Activated T-cell treated with anti-CD3 and anti-CD28 coated beads, Interleukin-2, amount 50 U/mL, for 24 hours (primary cell): ENCODE measurements at regions not wholly inside any gene's neighbourhood (a gene's known extent, or its start where the extent isn't known, plus 50 kb on each side); places are given as distances from the start of the nearest gene placed in this dataset.
"Not testable (repeated sequence)": the region's sequence is repeated elsewhere in the genome, so short reads cannot be mapped to it uniquely, and the experiment has no call there.

Source experiments
- DNase-seq: peaks from one replicate; pipeline ENCODE4 v3.0.0-alpha.2; 2020
- H3K27ac Mint-ChIP-seq: 2 replicates; pipeline ENCODE4 v1.8.0; 2020; ENCODE audit warnings: mild to moderate bottlenecking, mixed read lengths
- H3K27me3 Mint-ChIP-seq: 2 replicates; pipeline ENCODE4 v1.8.0; 2020; ENCODE audit warnings: mixed read lengths
- H3K36me3 Mint-ChIP-seq: 2 replicates; pipeline ENCODE4 v1.8.0; 2020; ENCODE audit warnings: low read depth, mixed read lengths
- H3K4me1 Mint-ChIP-seq: 2 replicates; pipeline ENCODE4 v1.8.0; 2020; ENCODE audit warnings: low read depth, mixed read lengths
- H3K4me3 Mint-ChIP-seq: 2 replicates; pipeline ENCODE4 v1.8.0; 2020; ENCODE audit warnings: mild to moderate bottlenecking, moderate library complexity, mixed read lengths
- H3K9me3 Mint-ChIP-seq: 2 replicates; pipeline ENCODE4 v1.8.0; 2020; ENCODE audit warnings: mixed read lengths

DNA sequence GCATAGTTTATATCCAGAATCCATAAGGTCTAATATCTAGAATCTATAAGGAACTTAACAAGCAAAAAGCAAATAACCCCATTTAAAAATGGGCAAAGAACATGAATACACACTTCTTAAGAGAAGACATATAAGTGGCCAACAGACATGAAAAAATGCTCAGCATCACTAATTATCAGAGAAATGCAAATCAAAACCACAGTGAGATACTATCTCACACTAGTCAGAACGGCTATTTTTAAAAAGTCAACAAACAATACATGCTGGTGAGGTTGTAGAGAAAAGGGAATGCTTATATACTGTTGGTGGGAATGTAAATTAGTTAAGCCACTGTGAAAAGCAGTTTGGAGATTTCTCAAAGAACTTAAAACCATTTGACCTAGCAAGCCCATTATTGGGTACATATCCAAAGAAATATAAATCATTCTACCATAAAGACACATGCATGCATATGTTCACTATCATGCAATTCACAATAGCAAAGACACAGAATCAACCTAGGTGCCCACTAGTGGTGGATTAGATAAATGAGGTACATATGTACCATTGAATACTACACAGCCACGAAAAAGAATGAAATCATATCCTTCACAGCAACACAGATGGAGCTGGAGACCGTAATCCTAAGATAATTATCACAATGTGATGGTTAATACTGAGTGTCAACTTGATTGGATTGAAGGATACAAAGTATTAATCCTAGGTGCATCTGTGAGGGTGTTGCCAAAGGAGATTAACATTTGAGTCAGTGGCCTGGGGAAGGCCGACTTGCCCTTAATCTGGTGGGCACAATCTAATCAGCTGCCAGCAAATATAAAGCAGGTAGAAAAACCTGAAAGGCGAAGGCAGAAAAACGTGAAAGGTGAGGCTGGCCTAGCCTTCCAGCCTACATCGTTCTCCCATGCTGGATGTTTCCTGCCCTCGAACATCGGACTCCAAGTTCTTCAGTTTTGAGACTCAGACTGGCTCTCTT is 397.2 kb downstream of the NKX6-1 start:
- not testable (repeated sequence) for H3K27ac Mint-ChIP-seq, H3K27me3 Mint-ChIP-seq, H3K4me1 Mint-ChIP-seq, DNase-seq, H3K9me3 Mint-ChIP-seq, H3K4me3 Mint-ChIP-seq, H3K36me3 Mint-ChIP-seq

DNA sequence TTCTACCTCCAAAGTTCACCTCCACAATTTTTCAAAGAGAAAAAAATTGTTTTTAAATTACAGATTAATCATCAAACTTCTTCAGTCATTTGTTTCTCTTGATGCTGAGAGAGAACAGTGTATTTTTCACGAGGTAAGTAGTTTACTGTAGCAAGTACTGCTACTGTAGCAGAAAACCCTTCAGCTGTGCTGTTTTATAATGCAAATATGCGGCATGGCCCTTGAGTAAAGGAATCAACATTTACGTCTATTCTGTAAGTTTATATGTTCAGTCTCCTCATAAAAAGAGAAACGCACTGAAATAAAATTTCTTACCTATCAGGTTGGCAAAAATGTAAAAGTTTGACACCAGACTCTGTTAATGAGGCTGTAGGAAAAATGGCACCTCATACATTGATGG is 399.0 kb downstream of the NKX6-1 start:
- no peaks in the 10 kb centered on the region for H3K9me3 Mint-ChIP-seq
- no peak for DNase-seq
- H3K36me3 Mint-ChIP-seq, result no peaks in the 10 kb centered on the region
- H3K27me3 Mint-ChIP-seq, result no peaks in the 10 kb centered on the region
- H3K4me3 Mint-ChIP-seq, result no peak overlapping the region
- no peak overlapping the region for H3K27ac Mint-ChIP-seq
- H3K4me1 Mint-ChIP-seq, result no peaks in the 10 kb centered on the region

DNA sequence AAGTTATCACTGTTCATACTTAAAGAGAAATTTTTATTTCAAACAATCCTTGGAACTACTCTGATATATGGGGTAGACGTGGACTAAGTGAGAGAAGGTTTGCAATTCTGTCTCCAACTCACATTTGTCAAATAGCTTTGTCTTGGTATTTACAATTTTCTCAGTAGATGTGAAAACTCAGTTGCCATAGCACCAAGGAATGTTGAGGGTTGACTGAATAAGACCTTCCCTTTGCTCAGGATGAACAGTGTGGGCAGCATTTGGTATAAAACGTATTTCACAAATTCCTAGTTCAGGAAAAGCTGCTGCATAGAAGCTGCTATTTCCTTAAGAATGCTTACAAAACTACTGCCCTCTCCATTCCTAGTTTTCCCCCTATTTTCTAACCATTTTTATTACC is 399.5 kb downstream of the NKX6-1 start:
- no peak for DNase-seq
- H3K4me1 Mint-ChIP-seq, result no peaks in the 10 kb centered on the region
- H3K4me3 Mint-ChIP-seq, result no peak overlapping the region
- H3K27me3 Mint-ChIP-seq, result no peaks in the 10 kb centered on the region
- H3K36me3 Mint-ChIP-seq, result no peaks in the 10 kb centered on the region
- H3K27ac Mint-ChIP-seq, result no peak overlapping the region
- H3K9me3 Mint-ChIP-seq, result no peaks in the 10 kb centered on the region

DNA sequence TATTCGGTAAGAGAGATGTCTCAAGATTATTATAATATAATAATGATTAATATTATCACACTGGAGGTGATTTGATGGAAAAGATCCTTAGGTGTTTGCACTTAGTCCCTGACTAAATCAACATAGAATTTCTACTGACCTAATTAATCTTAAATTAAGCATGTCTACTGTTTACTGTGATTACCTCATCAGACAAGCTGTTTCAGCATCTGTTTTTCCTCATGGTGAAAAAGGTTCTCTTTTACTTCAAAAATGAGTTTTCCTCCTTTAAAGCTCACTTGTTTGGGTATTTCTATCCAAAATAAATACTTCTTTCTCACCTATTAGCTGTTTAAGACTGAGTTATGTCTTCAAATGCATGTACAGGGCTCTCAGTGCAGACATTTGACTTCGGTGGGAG is 407.8 kb downstream of the NKX6-1 start:
- H3K27me3 Mint-ChIP-seq, result no peaks in the 10 kb centered on the region
- DNase-seq, result no peak
- H3K36me3 Mint-ChIP-seq, result no peaks in the 10 kb centered on the region
- no peaks in the 10 kb centered on the region for H3K4me1 Mint-ChIP-seq
- H3K27ac Mint-ChIP-seq, result no peak overlapping the region
- no peak overlapping the region for H3K4me3 Mint-ChIP-seq
- H3K9me3 Mint-ChIP-seq, result no peaks in the 10 kb centered on the region

DNA sequence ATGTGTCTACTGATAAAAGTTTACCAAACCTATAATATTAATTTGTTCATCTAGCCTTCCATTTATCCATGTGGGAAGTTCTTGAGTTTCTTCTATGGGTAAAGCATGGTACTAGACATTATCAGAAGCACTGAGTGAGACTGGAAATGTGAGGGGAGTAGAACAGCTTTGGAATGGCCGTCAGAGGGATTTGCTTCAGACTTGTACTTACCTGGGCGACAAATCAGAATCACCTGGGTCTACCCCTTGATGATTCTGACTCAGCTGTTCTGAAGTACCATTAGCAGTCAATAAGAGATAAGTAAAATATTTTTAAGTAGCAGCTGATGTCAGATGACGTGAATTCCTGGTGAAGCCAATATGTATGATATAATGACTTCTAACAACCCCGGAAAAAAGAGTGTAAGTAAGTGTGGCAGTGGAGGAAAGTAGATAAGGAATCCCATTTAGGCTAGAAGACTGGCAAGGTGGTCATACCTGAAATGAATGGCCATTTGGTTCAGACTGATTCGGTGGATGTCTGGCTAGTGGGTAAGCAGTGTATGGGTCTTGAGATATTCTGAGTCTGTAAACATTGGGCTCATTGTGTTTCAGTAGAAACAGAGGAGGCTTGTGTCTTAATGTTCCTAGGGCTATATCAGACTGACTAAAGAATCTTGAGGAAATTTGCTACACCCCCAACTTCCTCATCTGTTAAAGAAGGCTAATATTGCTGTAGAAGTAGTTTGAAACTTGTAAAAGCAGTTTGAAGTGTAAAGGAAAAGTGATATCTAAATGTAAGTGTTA is 409.2 kb downstream of the NKX6-1 start:
- Mint-ChIP-seq H3K4me1 (no peaks in the 10 kb centered on the region), H3K27me3 (no peaks in the 10 kb centered on the region), H3K36me3 (no peaks in the 10 kb centered on the region), H3K4me3 (no peak overlapping the region), H3K9me3 (no peaks in the 10 kb centered on the region), H3K27ac (no peak overlapping the region)
- DNase-seq, result no peak

DNA sequence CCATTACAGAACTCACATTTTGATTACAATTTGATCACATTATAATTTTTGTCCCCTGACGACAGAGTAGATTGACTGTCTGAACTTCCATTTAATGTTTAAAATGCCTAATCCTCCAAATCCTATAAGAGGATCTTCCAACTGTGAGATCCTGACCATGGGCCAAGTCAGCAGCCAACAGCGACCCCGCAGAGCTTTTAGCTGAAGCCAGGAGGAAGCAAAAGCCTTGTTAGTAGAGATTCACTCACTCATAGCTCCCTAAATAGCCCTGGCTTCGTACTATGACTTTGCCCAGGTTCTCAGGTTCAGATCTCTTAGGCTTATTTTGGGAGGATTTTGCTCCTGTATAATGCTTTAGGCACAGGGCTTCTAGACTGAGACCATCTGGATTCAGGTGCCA is 413.1 kb downstream of the NKX6-1 start:
- Mint-ChIP-seq H3K4me1 (no peaks in the 10 kb centered on the region), H3K9me3 (peaks cover 2% of the 10 kb centered on the region), H3K27me3 (no peaks in the 10 kb centered on the region), H3K27ac (no peak overlapping the region), H3K4me3 (no peak overlapping the region), H3K36me3 (no peaks in the 10 kb centered on the region)
- no peak for DNase-seq

DNA sequence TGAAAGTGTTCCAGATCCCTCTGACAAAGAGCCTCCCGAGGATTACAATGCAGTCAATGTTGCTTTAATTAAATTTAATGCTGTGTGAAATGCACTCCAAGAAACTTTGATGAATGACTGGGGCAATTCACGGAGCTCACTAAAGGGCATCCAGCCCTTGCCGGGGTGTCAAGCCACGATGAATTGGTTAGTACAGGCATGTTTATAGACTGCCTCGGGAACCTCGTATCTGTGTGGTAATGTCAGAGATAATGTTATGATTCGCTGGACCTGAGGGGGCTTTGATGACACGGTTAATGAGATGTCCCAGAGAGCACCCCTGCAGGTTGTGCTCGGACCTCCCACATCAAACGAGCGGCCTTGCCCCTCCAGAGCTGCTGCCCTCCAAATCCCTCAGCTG is 428.8 kb downstream of the NKX6-1 start:
- DNase-seq, result no peak
- H3K27ac Mint-ChIP-seq, result no peak overlapping the region
- H3K36me3 Mint-ChIP-seq, result no peaks in the 10 kb centered on the region
- peaks cover 2% of the 10 kb centered on the region for H3K27me3 Mint-ChIP-seq
- no peak overlapping the region for H3K4me3 Mint-ChIP-seq
- no peaks in the 10 kb centered on the region for H3K9me3 Mint-ChIP-seq
- H3K4me1 Mint-ChIP-seq, result no peaks in the 10 kb centered on the region

DNA sequence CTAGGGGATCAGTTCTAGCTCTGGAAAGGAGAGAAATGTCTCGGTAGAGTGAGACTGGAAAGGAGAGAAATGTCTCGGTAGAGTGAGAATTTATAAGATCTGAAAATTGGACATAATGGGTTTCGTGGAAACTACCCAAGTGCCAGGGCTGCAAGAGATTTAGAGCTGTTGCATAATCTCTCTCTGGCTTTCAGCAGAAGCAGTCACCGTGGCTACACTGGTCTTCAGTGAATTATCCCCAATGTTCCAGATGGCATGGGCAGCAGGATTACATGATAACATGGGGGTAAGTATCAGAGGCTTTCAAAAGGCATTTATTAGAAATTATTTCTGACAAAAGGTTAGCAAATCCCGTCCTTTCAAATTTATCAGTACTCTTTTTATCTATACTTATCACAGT is 435.5 kb downstream of the NKX6-1 start:
- no peak overlapping the region for H3K4me3 Mint-ChIP-seq
- no peaks in the 10 kb centered on the region for H3K36me3 Mint-ChIP-seq
- no peaks in the 10 kb centered on the region for H3K4me1 Mint-ChIP-seq
- no peak overlapping the region for H3K27ac Mint-ChIP-seq
- no peak for DNase-seq
- no peaks in the 10 kb centered on the region for H3K27me3 Mint-ChIP-seq
- no peaks in the 10 kb centered on the region for H3K9me3 Mint-ChIP-seq

DNA sequence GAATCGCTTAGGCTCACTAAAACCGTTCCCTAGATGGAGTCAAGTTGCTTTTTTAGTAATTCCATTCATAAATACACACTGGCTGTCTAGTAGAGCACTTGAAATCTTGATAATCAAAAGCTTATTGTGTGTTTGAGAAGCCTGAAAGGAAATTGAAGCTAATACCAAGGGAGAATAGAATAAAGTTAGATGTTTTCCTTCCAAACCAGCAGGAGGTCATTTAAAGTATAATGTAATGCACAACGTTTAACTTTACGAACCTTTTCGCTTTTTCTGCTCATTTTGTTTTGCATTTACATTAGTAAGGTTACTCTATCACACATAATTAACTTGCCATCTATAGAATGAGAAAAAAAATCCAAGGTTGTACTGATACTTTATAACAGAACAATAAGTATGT is 440.9 kb downstream of the NKX6-1 start:
- H3K4me1 Mint-ChIP-seq, result no peaks in the 10 kb centered on the region
- H3K27ac Mint-ChIP-seq, result no peak overlapping the region
- H3K27me3 Mint-ChIP-seq, result no peaks in the 10 kb centered on the region
- H3K9me3 Mint-ChIP-seq, result no peaks in the 10 kb centered on the region
- no peaks in the 10 kb centered on the region for H3K36me3 Mint-ChIP-seq
- DNase-seq, result no peak
- H3K4me3 Mint-ChIP-seq, result no peak overlapping the region

DNA sequence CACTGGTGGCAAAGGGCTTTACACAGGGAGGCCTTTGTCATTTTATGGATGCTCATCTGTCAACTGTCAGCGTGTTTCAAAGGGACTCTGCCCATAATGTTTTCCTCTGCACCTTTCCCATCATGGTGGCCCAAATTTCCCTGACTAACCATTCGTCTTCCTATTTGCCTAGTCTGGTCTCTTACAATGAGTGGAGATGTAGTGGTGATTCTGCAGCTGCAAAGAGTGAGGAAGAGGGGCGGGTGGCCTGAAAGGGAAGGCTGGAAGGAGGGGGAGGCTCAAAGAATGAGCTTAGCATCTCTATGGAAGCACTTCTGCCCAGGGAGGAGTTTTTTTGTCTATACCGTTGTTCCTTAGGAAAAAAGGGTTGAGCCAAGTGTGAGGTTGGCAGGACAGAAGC is 447.5 kb downstream of the NKX6-1 start:
- H3K27me3 Mint-ChIP-seq, result no peaks in the 10 kb centered on the region
- H3K9me3 Mint-ChIP-seq, result no peaks in the 10 kb centered on the region
- no peaks in the 10 kb centered on the region for H3K4me1 Mint-ChIP-seq
- DNase-seq, result no peak
- no peak overlapping the region for H3K27ac Mint-ChIP-seq
- H3K36me3 Mint-ChIP-seq, result no peaks in the 10 kb centered on the region
- H3K4me3 Mint-ChIP-seq, result no peak overlapping the region

DNA sequence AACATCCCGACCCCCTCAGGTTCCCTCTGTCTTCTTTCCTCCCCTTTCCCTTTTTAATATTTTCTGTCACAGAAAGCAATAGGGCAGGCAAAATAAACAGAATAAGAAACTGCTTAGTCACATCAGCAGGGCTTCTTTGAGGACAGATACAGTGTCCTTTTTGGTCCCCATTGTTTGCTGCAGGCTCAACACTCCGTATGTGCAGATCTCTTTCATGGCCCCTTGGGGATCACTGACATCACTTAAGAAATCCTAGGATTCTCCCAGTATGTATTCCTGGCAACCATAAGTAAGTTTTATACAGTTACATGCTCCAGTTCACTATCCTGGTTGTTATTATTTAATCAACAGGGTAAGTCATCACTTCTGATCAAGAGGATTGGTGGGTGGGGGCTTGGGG is 448.0 kb downstream of the NKX6-1 start:
- Mint-ChIP-seq H3K9me3 (no peaks in the 10 kb centered on the region), H3K36me3 (no peaks in the 10 kb centered on the region), H3K4me3 (no peak overlapping the region), H3K27ac (no peak overlapping the region), H3K27me3 (no peaks in the 10 kb centered on the region), H3K4me1 (no peaks in the 10 kb centered on the region)
- DNase-seq, result no peak

DNA sequence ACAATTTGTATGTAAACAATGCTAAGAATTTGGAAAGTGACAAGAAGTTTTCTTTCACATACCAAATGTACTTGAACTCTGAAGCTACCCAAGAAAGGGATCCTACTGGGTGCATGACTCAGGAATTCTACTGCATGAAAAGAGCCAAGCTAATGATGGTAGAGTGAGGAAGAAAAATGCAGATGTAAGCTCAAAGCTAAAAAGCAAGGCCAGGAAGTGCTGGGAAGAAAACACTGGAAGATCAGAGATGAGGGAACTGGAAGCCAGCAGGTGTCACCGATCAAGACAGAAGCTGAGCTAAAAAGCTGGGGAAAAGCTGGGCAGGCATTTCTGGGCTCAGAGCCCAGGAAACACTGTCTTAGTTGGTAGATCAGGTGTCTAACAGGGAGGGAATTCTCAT is 449.1 kb downstream of the NKX6-1 start:
- Mint-ChIP-seq H3K9me3 (no peaks in the 10 kb centered on the region), H3K4me3 (no peak overlapping the region), H3K27ac (no peak overlapping the region), H3K27me3 (no peaks in the 10 kb centered on the region), H3K4me1 (no peaks in the 10 kb centered on the region), H3K36me3 (no peaks in the 10 kb centered on the region)
- DNase-seq, result no peak

DNA sequence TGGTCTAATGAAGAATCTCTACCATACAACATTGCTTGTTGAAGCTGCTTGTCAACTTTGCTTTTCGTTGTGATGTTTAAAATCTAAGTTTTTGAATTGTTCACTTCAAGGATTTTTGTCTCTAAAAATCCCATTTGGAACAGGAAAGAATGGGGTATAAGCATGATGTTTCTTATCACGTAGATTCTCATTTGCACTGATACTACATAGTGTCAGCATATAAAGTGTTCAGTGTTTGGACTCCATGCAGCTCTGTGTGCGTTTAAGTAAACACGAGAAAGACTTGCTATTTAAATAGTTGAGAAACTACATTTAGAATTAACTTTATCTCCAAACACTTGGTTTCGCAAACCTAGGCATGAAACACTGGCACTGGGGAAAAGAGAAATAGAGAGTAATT is 452.5 kb downstream of the NKX6-1 start:
- DNase-seq, result no peak
- H3K4me1 Mint-ChIP-seq, result no peaks in the 10 kb centered on the region
- no peak overlapping the region for H3K27ac Mint-ChIP-seq
- no peaks in the 10 kb centered on the region for H3K27me3 Mint-ChIP-seq
- no peak overlapping the region for H3K4me3 Mint-ChIP-seq
- H3K36me3 Mint-ChIP-seq, result no peaks in the 10 kb centered on the region
- no peaks in the 10 kb centered on the region for H3K9me3 Mint-ChIP-seq

DNA sequence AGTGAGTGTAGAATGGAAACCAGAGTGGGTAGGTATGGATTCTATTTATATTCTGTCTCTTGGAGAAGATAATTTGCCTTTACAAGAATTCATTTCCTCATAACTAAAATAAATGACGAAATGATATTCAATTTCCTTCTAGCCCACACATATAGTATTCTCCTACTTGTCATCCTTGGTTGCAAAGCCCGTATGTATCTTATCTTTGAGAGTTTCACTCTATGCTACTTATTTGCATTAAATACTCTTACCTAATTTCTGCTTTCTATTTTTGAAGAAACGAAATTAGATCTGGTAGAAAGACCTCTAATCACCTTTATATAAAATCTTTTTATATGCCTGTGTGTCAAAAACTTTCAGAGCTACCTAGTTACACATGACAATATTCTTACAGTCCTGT is 457.7 kb downstream of the NKX6-1 start:
- Mint-ChIP-seq H3K4me3 (no peak overlapping the region), H3K4me1 (no peaks in the 10 kb centered on the region), H3K27me3 (no peaks in the 10 kb centered on the region), H3K27ac (no peak overlapping the region), H3K9me3 (no peaks in the 10 kb centered on the region), H3K36me3 (no peaks in the 10 kb centered on the region)
- DNase-seq, result no peak

DNA sequence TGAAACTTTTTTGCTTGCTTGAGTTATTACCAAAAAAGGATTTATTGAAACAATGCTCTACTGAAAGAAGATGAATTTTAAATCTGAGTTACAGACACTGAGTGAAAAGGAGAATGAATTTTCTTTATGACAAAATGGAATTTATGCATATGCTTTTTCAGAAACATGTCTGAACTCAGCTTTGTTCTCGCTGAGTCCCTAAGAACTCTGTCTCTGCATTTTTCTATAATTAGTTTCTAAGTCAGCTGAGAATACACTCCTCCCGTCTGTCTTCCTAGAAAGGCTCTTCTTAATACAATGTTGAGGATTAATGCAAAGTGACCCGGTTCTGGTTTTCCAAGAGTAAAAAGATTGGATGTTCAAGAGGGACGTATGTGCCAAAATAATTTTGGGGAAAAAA is 463.5 kb downstream of the NKX6-1 start:
- Mint-ChIP-seq H3K4me1 (no peaks in the 10 kb centered on the region), H3K27me3 (no peaks in the 10 kb centered on the region), H3K36me3 (no peaks in the 10 kb centered on the region), H3K9me3 (no peaks in the 10 kb centered on the region), H3K4me3 (no peak overlapping the region), H3K27ac (no peak overlapping the region)
- no peak for DNase-seq
